ENCODE measurements at regions not wholly inside any gene's neighbourhood (a gene's known extent, or its start where the extent isn't known, plus 50 kb on each side); places are given as distances from the start of the nearest gene placed in this dataset.

DNA sequence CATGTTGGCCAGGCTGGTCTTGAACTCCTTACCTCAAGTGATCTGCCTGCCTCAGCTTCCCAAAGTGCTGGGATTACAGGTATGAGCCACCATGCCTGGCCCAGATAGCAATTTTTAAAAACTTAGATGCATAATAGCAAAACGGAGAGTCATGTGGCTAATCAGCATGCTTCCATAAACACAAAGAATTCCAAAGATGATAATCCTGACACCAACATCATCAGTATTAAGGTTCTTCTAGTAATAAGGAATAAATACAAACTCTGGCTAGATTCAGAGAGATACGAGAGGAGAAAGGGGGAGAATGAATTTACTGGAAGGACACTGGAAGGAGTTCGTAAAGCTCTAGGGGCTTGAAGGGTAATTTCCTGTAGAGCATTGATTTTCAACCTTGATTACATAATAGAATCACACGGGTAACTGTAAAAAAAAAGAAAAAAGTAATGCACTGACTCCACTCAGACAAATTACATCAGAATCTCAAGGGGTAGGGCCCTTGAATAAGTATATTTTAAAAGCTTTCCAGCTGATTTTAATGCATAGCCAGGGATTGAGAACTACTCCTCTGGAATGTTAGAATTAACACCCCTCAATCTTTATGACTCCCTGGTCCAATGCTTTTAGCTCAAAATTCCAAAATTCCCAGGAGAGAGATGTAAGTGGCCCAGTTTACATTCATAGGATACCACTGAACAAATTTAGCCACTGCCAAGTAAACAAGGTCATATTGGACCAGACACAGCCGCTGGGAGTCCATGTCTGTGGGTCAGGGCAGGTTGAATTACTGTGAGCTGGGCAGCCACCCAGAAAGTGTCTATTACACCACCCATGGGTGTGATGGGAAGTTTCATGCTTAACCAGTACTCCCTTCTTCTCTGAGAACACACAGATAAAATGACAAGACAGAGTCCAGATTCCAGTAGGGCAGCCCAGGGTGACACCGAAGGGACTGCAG lies 243.9 kb downstream of the TBL1XR1 start:
- no peak for TF ChIP-seq POLR2A (IDR thresholded peaks at IDR 0.05)
- TF ChIP-seq, protein P1, sequence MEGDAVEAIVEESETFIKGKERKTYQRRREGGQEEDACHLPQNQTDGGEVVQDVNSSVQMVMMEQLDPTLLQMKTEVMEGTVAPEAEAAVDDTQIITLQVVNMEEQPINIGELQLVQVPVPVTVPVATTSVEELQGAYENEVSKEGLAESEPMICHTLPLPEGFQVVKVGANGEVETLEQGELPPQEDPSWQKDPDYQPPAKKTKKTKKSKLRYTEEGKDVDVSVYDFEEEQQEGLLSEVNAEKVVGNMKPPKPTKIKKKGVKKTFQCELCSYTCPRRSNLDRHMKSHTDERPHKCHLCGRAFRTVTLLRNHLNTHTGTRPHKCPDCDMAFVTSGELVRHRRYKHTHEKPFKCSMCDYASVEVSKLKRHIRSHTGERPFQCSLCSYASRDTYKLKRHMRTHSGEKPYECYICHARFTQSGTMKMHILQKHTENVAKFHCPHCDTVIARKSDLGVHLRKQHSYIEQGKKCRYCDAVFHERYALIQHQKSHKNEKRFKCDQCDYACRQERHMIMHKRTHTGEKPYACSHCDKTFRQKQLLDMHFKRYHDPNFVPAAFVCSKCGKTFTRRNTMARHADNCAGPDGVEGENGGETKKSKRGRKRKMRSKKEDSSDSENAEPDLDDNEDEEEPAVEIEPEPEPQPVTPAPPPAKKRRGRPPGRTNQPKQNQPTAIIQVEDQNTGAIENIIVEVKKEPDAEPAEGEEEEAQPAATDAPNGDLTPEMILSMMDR (IDR thresholded peaks at IDR 0.05): no peak

Data from lower leg skin (tissue), 3 donors.